Activated naive CD4-positive, alpha-beta T cell treated with Interleukin-2 at 50 U/mL for 16 hours (primary cell): ENCODE measurements at regions not wholly inside any gene's neighbourhood (a gene's known extent, or its start where the extent isn't known, plus 50 kb on each side); places are given as distances from the start of the nearest gene placed in this dataset.

ENCODE experiments used
- DNase-seq: peaks from one replicate; pipeline ENCODE4 v3.0.0-alpha.2; 2020

GRCh38 chr3:41118461-41119390 lies 80.6 kb upstream of the CTNNB1 start:
- DNase-seq = no peak

GRCh38 chr3:41120460-41120859 lies 78.8 kb upstream of the CTNNB1 start:
- no peak for DNase-seq

GRCh38 chr3:41125258-41125657 lies 74.0 kb upstream of the CTNNB1 start:
- DNase-seq = no peak

GRCh38 chr3:41126472-41126871 lies 72.8 kb upstream of the CTNNB1 start:
- DNase-seq = no peak

- DNase-seq = no peak
These were observed 72.3 kb upstream of the CTNNB1 start for GRCh38 chr3:41126961-41127360.

- no peak for DNase-seq
These were observed 71.9 kb upstream of the CTNNB1 start for GRCh38 chr3:41127414-41127813.

- no peak for DNase-seq
These were observed 69.6 kb upstream of the CTNNB1 start for GRCh38 chr3:41129731-41130130.

- no peak for DNase-seq
These were observed 68.1 kb upstream of the CTNNB1 start for GRCh38 chr3:41131224-41131623.

- DNase-seq = no peak
These were observed 61.6 kb upstream of the CTNNB1 start for GRCh38 chr3:41137686-41138111.

GRCh38 chr3:41138146-41138545 lies 61.2 kb upstream of the CTNNB1 start:
- DNase-seq = no peak

GRCh38 chr3:41138601-41139000 lies 60.7 kb upstream of the CTNNB1 start:
- DNase-seq = no peak

- DNase-seq = no peak
These were observed 59.1 kb upstream of the CTNNB1 start for GRCh38 chr3:41140242-41140641.

- no peak for DNase-seq
These were observed 57.7 kb upstream of the CTNNB1 start for GRCh38 chr3:41141433-41142167.

GRCh38 chr3:41143421-41144031 lies 55.8 kb upstream of the CTNNB1 start:
- DNase-seq = no peak

GRCh38 chr3:41144631-41145030 lies 54.7 kb upstream of the CTNNB1 start:
- DNase-seq = no peak

- DNase-seq = no peak
These were observed 50.8 kb upstream of the CTNNB1 start for GRCh38 chr3:41148478-41148877.

GRCh38 chr3:41148901-41149300 lies 50.4 kb upstream of the CTNNB1 start:
- DNase-seq = no peak
